ENCODE measurements at regions not wholly inside any gene's neighbourhood (a gene's known extent, or its start where the extent isn't known, plus 50 kb on each side); places are given as distances from the start of the nearest gene placed in this dataset.

GRCh38 chr1:194538453-194538852 lies 1352.0 kb upstream of the B3GALT2 start:
- no peak for TF ChIP-seq OSR1 (CRISPR knock-in tag; IDR thresholded peaks at IDR 0.05)
- TF ChIP-seq PATZ1 (CRISPR knock-in tag; IDR thresholded peaks at IDR 0.05; ENCODE audit: borderline replicate concordance): no peak
- TF ChIP-seq ZFP3 (CRISPR knock-in tag; IDR thresholded peaks at IDR 0.05): no peak
- no peak for TF ChIP-seq ARNTL (CRISPR knock-in tag; IDR thresholded peaks at IDR 0.05; ENCODE audit: borderline replicate concordance, low read depth)
